ENCODE measurements at regions not wholly inside any gene's neighbourhood (a gene's known extent, or its start where the extent isn't known, plus 50 kb on each side); places are given as distances from the start of the nearest gene placed in this dataset.

- TF ChIP-seq CHD7 (IDR thresholded peaks at IDR 0.05; ENCODE audit: insufficient replicate concordance, low read length): no peak
- TF ChIP-seq KDM4A (IDR thresholded peaks at IDR 0.05; ENCODE audit: low read depth, low read length, severe bottlenecking): no peak
- no peak for TF ChIP-seq CBX8 (IDR thresholded peaks at IDR 0.05; ENCODE audit: borderline replicate concordance, low read depth, low read length)
- TF ChIP-seq MAX (IDR thresholded peaks at IDR 0.05): no peak
Observed at GRCh38 chr9:88628114-88628513, 93.1 kb downstream of the NXNL2 start (continued).

Measured in H1 (cell line).